ENCODE measurements at regions not wholly inside any gene's neighbourhood (a gene's known extent, or its start where the extent isn't known, plus 50 kb on each side); places are given as distances from the start of the nearest gene placed in this dataset.

DNA sequence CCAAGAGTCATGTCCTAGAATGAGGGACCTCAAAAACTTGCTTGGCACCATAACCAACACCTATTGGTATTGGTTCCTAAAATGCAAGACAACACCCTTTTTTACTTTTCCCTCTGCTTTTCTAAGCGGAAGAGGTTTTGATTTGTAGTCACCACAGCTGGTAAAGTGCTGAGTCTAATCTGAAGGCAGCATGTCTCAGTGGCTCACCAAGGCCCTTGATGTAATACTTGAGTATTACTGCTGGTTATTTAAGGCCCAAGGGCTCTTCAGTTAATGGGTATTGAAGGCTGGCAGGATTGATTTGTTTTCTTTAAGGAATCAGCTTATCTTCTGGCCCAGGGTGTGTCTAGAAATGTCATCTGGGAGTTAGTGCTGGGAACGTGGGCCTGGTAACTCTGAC is 735.1 kb downstream of the GLUD2 start:
- TF ChIP-seq, protein P1, sequence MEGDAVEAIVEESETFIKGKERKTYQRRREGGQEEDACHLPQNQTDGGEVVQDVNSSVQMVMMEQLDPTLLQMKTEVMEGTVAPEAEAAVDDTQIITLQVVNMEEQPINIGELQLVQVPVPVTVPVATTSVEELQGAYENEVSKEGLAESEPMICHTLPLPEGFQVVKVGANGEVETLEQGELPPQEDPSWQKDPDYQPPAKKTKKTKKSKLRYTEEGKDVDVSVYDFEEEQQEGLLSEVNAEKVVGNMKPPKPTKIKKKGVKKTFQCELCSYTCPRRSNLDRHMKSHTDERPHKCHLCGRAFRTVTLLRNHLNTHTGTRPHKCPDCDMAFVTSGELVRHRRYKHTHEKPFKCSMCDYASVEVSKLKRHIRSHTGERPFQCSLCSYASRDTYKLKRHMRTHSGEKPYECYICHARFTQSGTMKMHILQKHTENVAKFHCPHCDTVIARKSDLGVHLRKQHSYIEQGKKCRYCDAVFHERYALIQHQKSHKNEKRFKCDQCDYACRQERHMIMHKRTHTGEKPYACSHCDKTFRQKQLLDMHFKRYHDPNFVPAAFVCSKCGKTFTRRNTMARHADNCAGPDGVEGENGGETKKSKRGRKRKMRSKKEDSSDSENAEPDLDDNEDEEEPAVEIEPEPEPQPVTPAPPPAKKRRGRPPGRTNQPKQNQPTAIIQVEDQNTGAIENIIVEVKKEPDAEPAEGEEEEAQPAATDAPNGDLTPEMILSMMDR (IDR thresholded peaks at IDR 0.05), result no peak
- Histone ChIP-seq H3K9me3 (no peaks in the 10 kb centered on the region), H3K4me3 (no peak overlapping the region), H3K27me3 (replicated peaks; ENCODE audit: insufficient read depth) (no peaks in the 10 kb centered on the region), H3K4me1 (ENCODE audit: control insufficient read depth in 1 of 2, low read depth in 2 of 2) (no peaks in the 10 kb centered on the region), H3K36me3 (no peaks in the 10 kb centered on the region), H3K27ac (no peak overlapping the region)
- DNase-seq (ENCODE audit: low spot score), result no peak
- no peak for ATAC-seq (ENCODE audit: insufficient number of reproducible peaks, low FRiP score, low read depth)

GRCh38 chrX:121782976-121783375 is 735.6 kb downstream of the GLUD2 start:
- TF ChIP-seq, protein P1 (IDR thresholded peaks at IDR 0.05), result no peak
- ATAC-seq (ENCODE audit: insufficient number of reproducible peaks, low FRiP score, low read depth) (no peak), DNase-seq (ENCODE audit: low spot score) (no peak)
- H3K4me3 ChIP-seq, result no peak overlapping the region
- no peaks in the 10 kb centered on the region for H3K9me3 ChIP-seq
- H3K27me3 ChIP-seq (replicated peaks; ENCODE audit: insufficient read depth), result no peaks in the 10 kb centered on the region
- no peaks in the 10 kb centered on the region for H3K36me3 ChIP-seq
- no peaks in the 10 kb centered on the region for H3K4me1 ChIP-seq (ENCODE audit: control insufficient read depth in 1 of 2, low read depth in 2 of 2)
- no peak overlapping the region for H3K27ac ChIP-seq

- ATAC-seq (ENCODE audit: insufficient number of reproducible peaks, low FRiP score, low read depth) (no peak), DNase-seq (ENCODE audit: low spot score) (no peak)
- H3K9me3 ChIP-seq, result no peaks in the 10 kb centered on the region
- no peaks in the 10 kb centered on the region for H3K4me1 ChIP-seq (ENCODE audit: control insufficient read depth in 1 of 2, low read depth in 2 of 2)
- no peaks in the 10 kb centered on the region for H3K36me3 ChIP-seq
- H3K27ac ChIP-seq, result no peak overlapping the region
- no peak overlapping the region for H3K4me3 ChIP-seq
- TF ChIP-seq, protein P1 (IDR thresholded peaks at IDR 0.05), result no peak
- H3K27me3 ChIP-seq (replicated peaks; ENCODE audit: insufficient read depth), result no peaks in the 10 kb centered on the region
Measured at GRCh38 chrX:121802881-121803412, 755.5 kb downstream of the GLUD2 start.

- Histone ChIP-seq H3K27me3 (replicated peaks; ENCODE audit: insufficient read depth) (no peaks in the 10 kb centered on the region), H3K4me1 (ENCODE audit: control insufficient read depth in 1 of 2, low read depth in 2 of 2) (no peaks in the 10 kb centered on the region), H3K36me3 (no peaks in the 10 kb centered on the region), H3K9me3 (no peaks in the 10 kb centered on the region), H3K27ac (no peak overlapping the region), H3K4me3 (no peak overlapping the region)
- TF ChIP-seq, protein P1 (IDR thresholded peaks at IDR 0.05), result no peak
- DNase-seq (ENCODE audit: low spot score), result no peak
- no peak for ATAC-seq (ENCODE audit: insufficient number of reproducible peaks, low FRiP score, low read depth)
Measured at GRCh38 chrX:121823406-121823805, 776.0 kb downstream of the GLUD2 start.

DNA sequence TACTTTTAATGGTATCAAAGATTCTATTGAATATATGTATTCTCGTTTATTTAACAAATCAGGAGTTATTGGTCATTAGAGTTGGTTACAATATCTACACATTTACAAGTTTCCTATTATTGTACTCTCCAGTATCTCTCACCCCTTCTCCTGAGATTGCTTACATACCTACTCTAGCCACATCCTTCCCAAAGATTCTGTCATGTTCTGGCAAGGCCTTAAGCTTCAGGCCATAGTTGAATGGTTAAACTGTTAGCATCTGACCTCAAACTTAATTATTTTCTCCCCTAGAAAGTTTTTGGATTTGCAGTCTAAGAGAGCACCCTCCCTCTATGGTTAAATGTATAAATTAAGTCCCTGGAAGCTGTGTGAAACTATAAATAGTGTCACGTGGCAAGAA is 784.2 kb downstream of the GLUD2 start:
- no peak overlapping the region for H3K27ac ChIP-seq
- no peaks in the 10 kb centered on the region for H3K27me3 ChIP-seq (replicated peaks; ENCODE audit: insufficient read depth)
- no peaks in the 10 kb centered on the region for H3K9me3 ChIP-seq
- no peak for ATAC-seq (ENCODE audit: insufficient number of reproducible peaks, low FRiP score, low read depth)
- H3K4me3 ChIP-seq, result no peak overlapping the region
- DNase-seq (ENCODE audit: low spot score), result no peak
- no peaks in the 10 kb centered on the region for H3K36me3 ChIP-seq
- no peaks in the 10 kb centered on the region for H3K4me1 ChIP-seq (ENCODE audit: control insufficient read depth in 1 of 2, low read depth in 2 of 2)
- TF ChIP-seq, protein P1 (IDR thresholded peaks at IDR 0.05), result no peak
